HG03135 (cell line): ENCODE measurements at regions not wholly inside any gene's neighbourhood (a gene's known extent, or its start where the extent isn't known, plus 50 kb on each side); places are given as distances from the start of the nearest gene placed in this dataset.
"Not testable (repeated sequence)": the region's sequence is repeated elsewhere in the genome, so short reads cannot be mapped to it uniquely, and the experiment has no call there.

Experiments used
- ATAC-seq: cut with Tn5 transposase; IDR thresholded peaks from one replicate; pipeline ENCODE4 v1.9.1; 2021; ENCODE audit warnings: mild to moderate bottlenecking, moderate library complexity; ENCODE audit not compliant: unreplicated experiment

DNA sequence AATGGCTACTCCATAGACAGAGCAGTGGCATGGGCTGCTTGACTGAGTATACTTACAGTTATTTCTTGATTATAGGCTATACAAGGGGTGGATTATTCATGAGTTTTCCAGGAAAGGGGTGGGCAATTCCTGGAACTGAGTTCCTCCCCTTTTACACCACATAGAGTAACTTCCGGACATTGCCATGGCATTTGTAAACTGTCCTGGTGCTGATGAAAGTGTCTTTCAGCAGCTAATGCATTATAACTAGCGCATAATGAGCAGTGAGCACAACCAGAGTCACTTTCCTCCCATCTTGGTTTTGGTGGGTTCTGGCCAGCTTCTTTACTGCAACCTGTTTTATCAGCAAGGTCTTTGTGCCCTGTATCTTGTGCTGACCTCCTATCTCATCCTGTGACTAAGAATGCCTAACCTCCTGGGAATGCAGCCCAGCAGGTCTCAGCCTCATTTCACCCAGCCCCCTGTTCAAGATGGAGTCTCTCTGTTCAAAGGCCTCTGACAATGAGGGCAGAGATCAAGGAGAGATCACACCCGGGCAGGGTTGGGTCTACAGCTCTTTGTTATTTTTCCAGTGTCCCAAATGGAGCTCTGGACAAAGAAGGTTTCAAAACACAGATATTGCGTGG, 468.4 kb upstream of the PRKX start:
- no peak for ATAC-seq

DNA sequence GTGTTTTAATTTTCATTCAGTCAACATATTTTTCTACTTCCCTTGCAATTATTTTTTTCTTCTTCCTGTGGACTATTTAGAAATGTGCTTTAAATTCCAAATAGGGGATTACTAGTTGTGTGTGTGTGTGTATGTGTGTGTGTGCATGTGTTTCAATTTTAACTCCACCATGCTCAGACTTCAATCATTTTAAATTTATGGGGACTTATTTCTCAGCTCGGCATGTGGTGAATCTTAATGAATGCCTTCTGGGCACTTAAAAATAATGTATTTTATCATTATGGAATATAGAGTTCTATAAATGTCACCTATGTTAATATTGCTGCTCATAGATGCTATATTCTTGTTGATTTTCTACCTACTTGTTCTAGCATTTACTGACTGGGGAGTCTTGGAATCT, 465.6 kb upstream of the PRKX start:
- ATAC-seq: no peak

DNA sequence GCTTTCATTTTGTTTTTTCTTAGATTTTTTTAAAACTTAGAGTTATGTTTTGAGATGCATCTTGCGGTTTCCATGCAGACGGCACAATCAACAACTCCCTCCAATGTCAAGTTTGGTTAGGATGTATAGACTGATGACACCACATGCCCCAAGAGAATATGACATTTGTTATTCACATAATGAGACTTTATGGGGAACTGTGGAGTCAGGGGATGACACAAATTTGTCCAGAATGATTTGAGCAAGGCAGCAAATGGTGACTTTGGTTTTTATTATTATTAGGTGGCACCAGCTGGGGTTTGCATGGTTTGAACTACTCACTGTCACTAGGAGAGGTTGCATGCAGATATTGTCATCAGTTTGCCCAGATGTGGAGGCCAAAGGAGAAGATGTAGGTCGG, 461.8 kb upstream of the PRKX start:
- no peak for ATAC-seq

DNA sequence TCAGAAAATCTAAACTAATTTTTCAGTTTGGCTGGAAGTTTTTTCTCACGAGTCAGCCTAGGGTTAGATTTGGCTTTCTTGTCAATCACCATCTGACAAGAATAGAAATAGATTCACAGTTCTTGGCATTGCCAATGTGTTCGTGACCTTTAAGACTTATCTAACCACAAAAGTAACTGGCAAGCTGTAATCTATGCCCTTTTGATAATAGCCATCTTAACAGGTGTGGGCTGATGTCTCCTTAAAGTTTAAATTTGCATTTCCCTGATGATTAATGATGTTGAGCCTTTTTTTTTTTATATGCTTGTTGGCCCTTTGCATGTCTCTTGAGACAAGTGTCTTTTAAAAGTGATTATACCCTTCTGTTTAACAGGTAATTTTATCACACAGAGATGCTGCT, 460.3 kb upstream of the PRKX start:
- no peak for ATAC-seq

GRCh38 chrX:4151798-4152197, 438.3 kb upstream of the PRKX start:
- ATAC-seq: no peak

DNA sequence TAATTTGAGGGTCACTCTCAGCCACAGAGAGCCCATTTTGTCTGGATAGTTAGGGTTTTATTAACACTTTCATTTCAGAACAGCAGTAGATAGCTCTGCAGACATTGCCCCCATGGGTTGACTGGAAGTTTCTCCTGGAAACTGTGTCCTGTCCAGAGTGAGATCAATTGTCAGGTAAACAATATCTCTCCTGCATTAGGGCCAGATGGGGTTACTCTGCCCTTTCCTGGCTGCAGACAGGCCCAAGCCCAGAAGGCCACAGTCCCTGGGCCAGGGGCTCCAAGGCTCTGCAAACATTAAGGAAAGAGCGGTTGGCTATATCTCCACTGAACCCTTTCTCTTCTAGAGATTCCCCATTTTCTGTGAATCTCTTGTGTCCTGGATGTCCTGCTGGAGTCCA, 436.8 kb upstream of the PRKX start:
- no peak for ATAC-seq

DNA sequence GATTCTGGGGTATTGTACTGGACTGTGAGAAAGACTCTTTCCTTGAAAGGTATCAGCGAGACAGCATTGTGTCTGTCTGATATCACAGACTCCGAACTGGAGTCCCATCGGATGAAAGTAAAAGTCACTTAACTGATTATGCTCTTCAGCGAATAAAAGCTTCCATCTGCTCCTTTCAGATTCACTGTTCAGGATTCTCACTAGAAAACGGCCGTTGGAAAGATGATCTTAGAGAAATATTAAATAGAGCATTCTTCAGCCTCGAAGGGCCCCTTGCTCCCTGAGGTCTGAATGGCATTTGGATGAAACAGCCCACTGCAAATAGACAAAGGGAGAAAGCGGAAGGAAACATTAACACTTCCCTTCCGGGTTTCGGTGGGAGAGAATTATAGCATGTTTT, 416.2 kb upstream of the PRKX start:
- ATAC-seq: no peak

GRCh38 chrX:4118666-4119530, 405.4 kb upstream of the PRKX start:
- no peak for ATAC-seq

GRCh38 chrX:4110964-4111363, 397.5 kb upstream of the PRKX start:
- ATAC-seq: no peak

GRCh38 chrX:4094926-4095325, 381.5 kb upstream of the PRKX start:
- no peak for ATAC-seq

DNA sequence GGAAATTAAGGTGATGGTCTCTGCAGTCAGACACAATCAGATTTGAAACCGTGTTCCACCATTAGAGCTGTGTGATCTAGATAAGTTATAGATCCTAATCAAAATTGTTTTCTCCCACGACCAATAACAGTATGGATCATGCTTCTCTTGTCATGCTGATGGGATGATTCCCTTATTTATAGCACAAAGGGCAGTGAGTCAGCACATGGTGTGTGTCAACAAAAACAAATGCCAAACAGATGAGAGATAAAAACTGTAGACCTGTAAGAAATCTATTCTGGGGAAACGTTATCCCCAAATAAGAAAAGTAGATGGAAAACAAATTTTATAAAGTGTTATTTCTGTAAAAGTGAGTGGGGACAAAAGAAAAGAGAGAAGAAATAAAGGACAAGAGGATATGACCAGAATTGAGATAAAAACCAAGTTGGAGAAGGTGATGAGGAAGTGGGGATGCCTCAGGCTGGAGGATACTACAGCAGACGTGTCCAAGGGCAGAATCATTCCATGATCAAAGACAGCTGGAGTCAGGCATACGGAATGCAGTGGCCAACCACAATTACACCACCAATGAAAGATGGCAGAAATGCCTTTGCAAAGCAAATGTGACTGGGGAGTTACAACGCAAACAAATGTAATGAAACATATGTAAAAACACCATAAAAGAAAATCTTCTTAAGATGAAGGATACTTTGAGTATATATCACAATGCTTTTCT, 377.8 kb upstream of the PRKX start:
- no peak for ATAC-seq

GRCh38 chrX:4059893-4060292, 346.4 kb upstream of the PRKX start:
- no peak for ATAC-seq

GRCh38 chrX:4043951-4044350, 330.5 kb upstream of the PRKX start:
- no peak for ATAC-seq

GRCh38 chrX:4035874-4036273, 322.4 kb upstream of the PRKX start:
- no peak for ATAC-seq

DNA sequence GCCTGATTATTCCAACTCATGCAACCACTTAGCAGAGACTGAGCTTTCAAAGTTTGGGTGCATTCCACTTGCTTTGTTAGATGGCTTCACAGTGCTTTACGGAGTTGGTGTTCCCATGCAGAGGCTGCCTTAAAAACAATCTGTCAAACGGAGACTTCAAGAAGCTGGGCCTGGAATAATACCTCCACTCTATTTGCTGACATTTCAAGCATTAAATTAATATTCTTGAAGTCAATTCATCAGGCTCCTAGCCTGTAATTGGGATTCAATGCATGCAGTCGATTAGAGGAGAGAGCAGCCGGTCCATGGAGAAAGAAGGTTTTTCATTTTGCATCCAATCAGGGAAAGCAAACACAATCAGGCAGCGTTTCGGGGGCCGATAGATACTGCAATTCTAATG, 314.7 kb upstream of the PRKX start:
- ATAC-seq: no peak

- ATAC-seq: no peak
These were observed 291.8 kb upstream of the PRKX start for GRCh38 chrX:4005281-4005680.

GRCh38 chrX:4004822-4005221, 291.4 kb upstream of the PRKX start:
- no peak for ATAC-seq

DNA sequence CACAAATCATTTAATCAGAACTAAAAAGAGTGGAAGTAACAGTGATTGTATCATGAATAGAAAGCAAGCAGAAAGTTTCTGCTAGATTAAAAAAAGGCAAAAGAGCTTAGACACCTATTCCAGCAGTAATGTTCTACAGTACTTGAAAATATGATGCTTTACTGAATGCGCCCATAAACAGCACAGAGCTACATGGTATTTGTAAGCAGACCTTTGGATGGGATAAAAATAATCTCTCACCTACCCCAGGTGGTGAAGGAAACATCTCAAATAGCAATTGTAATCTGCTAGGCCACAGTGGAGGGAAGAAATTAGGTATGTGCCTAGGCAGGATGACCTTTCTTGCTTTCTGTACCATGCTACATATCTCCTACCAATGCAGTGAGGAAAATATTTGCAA, 280.9 kb upstream of the PRKX start:
- no peak for ATAC-seq

DNA sequence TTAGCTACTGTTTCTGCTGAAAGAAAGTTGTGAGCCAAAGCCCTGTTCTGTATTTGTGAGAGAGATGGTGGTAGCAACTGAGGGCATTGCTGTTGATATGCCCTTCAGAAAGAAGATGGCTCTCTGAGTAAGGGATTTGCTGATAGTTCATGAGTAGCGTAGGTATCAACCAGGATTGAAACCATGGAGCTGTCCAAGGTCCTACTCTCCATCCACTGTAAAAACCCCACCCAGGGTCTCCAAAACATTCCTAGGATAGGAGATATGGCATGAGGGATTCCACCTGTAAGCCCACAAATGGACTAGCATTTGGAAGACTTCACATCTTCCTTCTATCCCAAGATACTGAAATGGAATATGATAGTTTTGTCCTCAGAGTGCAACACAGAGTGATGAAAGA, 277.1 kb upstream of the PRKX start:
- no peak for ATAC-seq

DNA sequence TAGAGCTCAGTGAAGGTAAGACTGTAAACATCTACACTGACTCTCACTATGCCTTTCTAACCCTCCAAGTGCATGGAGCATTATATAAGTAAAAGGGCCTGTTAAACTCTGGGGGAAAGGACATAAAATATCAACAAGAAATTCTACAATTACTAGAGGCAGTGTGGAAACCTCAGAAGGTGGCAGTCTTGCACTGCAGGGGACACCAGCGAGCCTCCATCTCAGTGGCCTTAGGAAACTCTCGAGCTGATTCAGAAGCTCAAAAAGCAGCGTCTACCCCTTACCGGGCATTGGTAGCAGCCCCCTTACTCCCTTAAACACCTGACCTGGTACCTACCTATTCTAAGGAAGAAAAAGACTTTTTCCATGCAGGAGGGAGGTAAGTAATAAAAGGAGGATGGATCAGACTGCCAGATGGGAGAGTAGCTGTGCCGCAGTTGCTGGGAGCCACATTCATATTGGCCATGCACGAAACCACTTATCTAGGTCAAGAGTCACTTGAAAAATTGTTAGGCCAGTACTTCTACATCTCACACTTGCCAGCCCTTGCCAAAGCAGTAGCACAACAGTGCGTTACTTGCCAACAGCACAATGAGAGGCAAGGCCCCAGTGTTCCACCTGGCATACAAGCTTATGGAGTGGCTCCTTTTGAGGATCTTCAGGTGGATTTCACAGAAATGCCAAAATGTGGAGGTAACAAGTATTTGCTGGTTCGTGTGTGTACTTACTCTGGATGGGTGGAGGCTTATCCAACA, 258.8 kb upstream of the PRKX start:
- not testable (repeated sequence) for ATAC-seq

DNA sequence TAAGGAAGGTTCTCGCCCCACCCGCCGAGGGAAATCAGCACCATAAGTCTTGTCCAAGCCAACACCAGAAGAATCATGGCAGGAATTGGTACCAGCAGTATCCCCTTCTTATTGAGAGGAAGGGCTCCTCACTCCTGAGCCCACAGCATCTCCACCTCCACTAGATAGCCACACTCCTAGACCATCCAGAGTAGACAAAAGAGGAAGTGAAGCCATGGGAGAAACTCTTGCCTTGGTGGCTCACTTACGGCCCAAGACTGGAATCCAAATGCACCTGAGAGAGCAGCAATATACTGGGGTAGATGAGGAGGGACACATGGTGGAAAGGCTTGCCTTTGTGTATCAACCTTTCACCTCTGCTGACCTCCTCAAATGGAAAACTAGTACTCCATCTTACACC, 255.3 kb upstream of the PRKX start:
- no peak for ATAC-seq
